H1 (cell line): ENCODE measurements at regions not wholly inside any gene's neighbourhood (a gene's known extent, or its start where the extent isn't known, plus 50 kb on each side); places are given as distances from the start of the nearest gene placed in this dataset.

Experiments used
- CTCF ChIA-PET: fragments of 300-600 bp; sonication (Branson Sonifier 250); formaldehyde crosslinking; loops from one replicate; lab custom pipeline; 2021; ENCODE audit not compliant: partially characterized antibody; lab: Charles Lee
- POLR2A ChIA-PET: fragments of 300-600 bp; sonication (Branson Sonifier 250); formaldehyde crosslinking; loops from one replicate; lab custom pipeline; 2021; ENCODE audit warnings: inconsistent platforms; ENCODE audit not compliant: partially characterized antibody; lab: Charles Lee
- DNase-seq, 2 experiments: peaks; one replicate each; pipeline versions ENCODE4 v3.0.0 to v3.0.0-alpha.2; 2010 to 2022; ENCODE audit warnings: low spot score in 2 of 2, low read depth in 1 of 2, mixed read lengths in 1 of 2
- FAIRE-seq: peaks from 2 replicates; lab custom pipeline; 2011; peaks lifted over from hg19 to GRCh38; lab: Jason Lieb, UNC
- H2AFZ ChIP-seq: 2 replicates; pipeline ENCODE4 v1.8.1; 2012; ENCODE audit warnings: low read length, inconsistent platforms
- H2AK5ac ChIP-seq: 2 replicates; pipeline ENCODE4 v1.6.1; 2013; ENCODE audit warnings: low read depth, low read length
- H2BK120ac ChIP-seq: replicated peaks from 2 replicates; pipeline ENCODE3; 2013; ENCODE audit warnings: low read depth, low read length, inconsistent platforms
- H2BK12ac ChIP-seq: 2 replicates; pipeline ENCODE4 v1.6.1; 2013; ENCODE audit warnings: low read depth, low read length
- H2BK15ac ChIP-seq: 2 replicates; pipeline ENCODE4 v1.6.1; 2013; ENCODE audit warnings: low read length
- H2BK20ac ChIP-seq: 2 replicates; pipeline ENCODE4 v1.6.1; 2013; ENCODE audit warnings: low read length
- H2BK5ac ChIP-seq: 2 replicates; pipeline ENCODE4 v1.6.1; 2013; ENCODE audit warnings: low read depth, low read length
- H3K14ac ChIP-seq: 2 replicates; pipeline ENCODE4 v1.6.1; 2013; ENCODE audit warnings: inconsistent platforms; ENCODE audit not compliant: insufficient read length
- H3K18ac ChIP-seq: 2 replicates; pipeline ENCODE4 v1.6.1; 2013; ENCODE audit warnings: low read length; ENCODE audit errors: extremely low read depth
- H3K23ac ChIP-seq: 2 replicates; pipeline ENCODE4 v1.6.1; 2013; ENCODE audit warnings: inconsistent platforms; ENCODE audit not compliant: insufficient read length
- H3K23me2 ChIP-seq: 2 replicates; pipeline ENCODE4 v1.6.1; 2013; ENCODE audit warnings: low read depth, low read length
- H3K27ac ChIP-seq: 2 replicates; pipeline ENCODE4 v1.6.1; 2011; ENCODE audit warnings: low read depth, low read length, inconsistent platforms
- H3K27me3 ChIP-seq, 4 experiments: replicated peaks in 1 of 4; 1 replicate in 1 of 4; 2 replicates in 3 of 4; pipeline versions ENCODE4 v1.6.1 to v1.8.1; 2011 to 2013; ENCODE audit warnings: low read length in 3 of 4, mild to moderate bottlenecking in 3 of 4, inconsistent platforms in 2 of 4, mixed read lengths in 2 of 4, moderate library complexity in 1 of 4; ENCODE audit not compliant: control insufficient read depth in 3 of 4, insufficient read depth in 3 of 4; ENCODE audit errors: extremely low read depth in 1 of 4
- H3K36me3 ChIP-seq, 4 experiments: 2 replicates each; pipeline versions ENCODE4 v1.6.1 to v1.8.1; 2011 to 2013; ENCODE audit warnings: mild to moderate bottlenecking in 4 of 4, low read length in 3 of 4, moderate library complexity in 2 of 4, control low read depth in 1 of 4, inconsistent platforms in 1 of 4; ENCODE audit not compliant: insufficient read depth in 4 of 4, control insufficient read depth in 2 of 4
- H3K4ac ChIP-seq: replicated peaks from 2 replicates; pipeline ENCODE3; 2013; ENCODE audit warnings: low read length, low read depth, mixed read lengths, inconsistent platforms; ENCODE audit not compliant: insufficient read length
- H3K4me1 ChIP-seq, 4 experiments: replicated peaks in 1 of 4; 1 replicate in 1 of 4; 2 replicates in 3 of 4; pipeline versions ENCODE4 v1.6.1 to v1.8.1; 2011 to 2013; ENCODE audit warnings: low read length in 3 of 4, inconsistent platforms in 2 of 4, mixed read lengths in 1 of 4; ENCODE audit not compliant: insufficient read depth in 4 of 4, control insufficient read depth in 3 of 4
- H3K4me2 ChIP-seq, 2 experiments: 2 replicates each; pipeline versions ENCODE4 v1.6.1 to v1.8.1; 2011 to 2013; ENCODE audit warnings: low read depth in 2 of 2, low read length in 2 of 2, control low read depth in 1 of 2, inconsistent platforms in 1 of 2, mild to moderate bottlenecking in 1 of 2; ENCODE audit not compliant: insufficient read depth in 1 of 2
- H3K4me3 ChIP-seq, 4 experiments: fragments of 200-600, 300-600 bp in 1 of 4; sonication (generic), shearing (Covaris generic), sonication (Bioruptor Twin) in 1 of 4; 2 replicates each; pipeline versions ENCODE4 v1.5.1 to v1.8.1; 2011 to 2016; ENCODE audit warnings: low read length in 4 of 4, low read depth in 3 of 4, control low read depth in 2 of 4, inconsistent platforms in 2 of 4, mild to moderate bottlenecking in 2 of 4, mixed read lengths in 1 of 4, moderate library complexity in 1 of 4; ENCODE audit not compliant: insufficient read depth in 2 of 4; ENCODE audit errors: extremely low read depth in 1 of 4
- H3K56ac ChIP-seq: replicated peaks from 2 replicates; pipeline ENCODE3; 2013; ENCODE audit warnings: low read depth, mild to moderate bottlenecking, mixed read lengths, low read length, inconsistent platforms; ENCODE audit not compliant: insufficient read length
- H3K79me1 ChIP-seq: 2 replicates; pipeline ENCODE4 v1.6.1; 2013; ENCODE audit warnings: low read depth, low read length, control low read depth
- H3K79me2 ChIP-seq, 2 experiments: 2 replicates each; pipeline versions ENCODE4 v1.6.1 to v1.8.1; 2012 to 2013; ENCODE audit warnings: low read length in 2 of 2, mild to moderate bottlenecking in 2 of 2, inconsistent platforms in 1 of 2; ENCODE audit not compliant: insufficient read depth in 2 of 2, control insufficient read depth in 1 of 2
- H3K9ac ChIP-seq, 4 experiments: replicated peaks in 1 of 4; 1 replicate in 1 of 4; 2 replicates in 3 of 4; pipeline versions ENCODE4 v1.6.1 to v1.8.1; 2011 to 2013; ENCODE audit warnings: low read depth in 3 of 4, low read length in 3 of 4, control low read depth in 2 of 4, mild to moderate bottlenecking in 2 of 4, moderate library complexity in 2 of 4, inconsistent platforms in 1 of 4; ENCODE audit errors: extremely low read depth in 1 of 4
- H3K9me3 ChIP-seq, 2 experiments: 2 replicates each; pipeline versions ENCODE4 v1.6.1 to v1.8.1; 2012 to 2013; ENCODE audit warnings: mild to moderate bottlenecking in 2 of 2, moderate library complexity in 2 of 2, control low read depth in 1 of 2, inconsistent platforms in 1 of 2, low read depth in 1 of 2, low read length in 1 of 2, mixed read lengths in 1 of 2; ENCODE audit not compliant: insufficient read depth in 2 of 2
- H4K20me1 ChIP-seq, 2 experiments: replicated peaks in 1 of 2; 2 replicates each; pipeline versions ENCODE3 to v1.8.1; 2011 to 2013; ENCODE audit warnings: inconsistent platforms in 2 of 2, low read length in 2 of 2, mild to moderate bottlenecking in 1 of 2; ENCODE audit not compliant: insufficient read depth in 2 of 2, control insufficient read depth in 1 of 2
- H4K5ac ChIP-seq: 2 replicates; pipeline ENCODE4 v1.6.1; 2013; ENCODE audit warnings: low read length, low read depth, mixed read lengths, inconsistent platforms; ENCODE audit not compliant: insufficient read length
- H4K8ac ChIP-seq: 2 replicates; pipeline ENCODE4 v1.8.0; 2013; ENCODE audit warnings: mild to moderate bottlenecking, moderate library complexity, low read length, inconsistent platforms; ENCODE audit not compliant: insufficient read depth; ENCODE audit errors: extremely low read depth
- H4K91ac ChIP-seq: replicated peaks from 2 replicates; pipeline ENCODE3; 2013; ENCODE audit warnings: low read length, mixed read lengths, inconsistent platforms; ENCODE audit not compliant: insufficient read length
- BCL11A ChIP-seq, 2 experiments: IDR thresholded peaks; one replicate each; pipeline ENCODE4 v1.6.1; 2011; ENCODE audit warnings: low read depth in 2 of 2, low read length in 2 of 2, mild to moderate bottlenecking in 2 of 2
- CEBPB ChIP-seq: IDR thresholded peaks from 2 replicates; pipeline ENCODE4 v1.6.1; 2012; ENCODE audit warnings: low read depth, low read length
- EZH2 ChIP-seq: fragments of 200-600 bp; sonication (generic); IDR thresholded peaks from 2 replicates; pipeline ENCODE4 v1.7.1; 2012; ENCODE audit warnings: low read depth, mild to moderate bottlenecking, moderate library complexity, low read length, inconsistent platforms; ENCODE audit not compliant: severe bottlenecking
- GABPA ChIP-seq: IDR thresholded peaks from 2 replicates; pipeline ENCODE4 v1.6.1; 2011; ENCODE audit warnings: mild to moderate bottlenecking, low read length, moderate library complexity, borderline replicate concordance; ENCODE audit not compliant: insufficient read depth
- NRF1 ChIP-seq: IDR thresholded peaks from 2 replicates; pipeline ENCODE4 v1.6.1; 2011; ENCODE audit warnings: mild to moderate bottlenecking, low read depth, low read length, improper control_type of control experiment
- PHF8 ChIP-seq: fragments of 200-600 bp; sonication (generic); conservative IDR thresholded peaks from 2 replicates; pipeline ENCODE4 v1.7.1; 2012; ENCODE audit warnings: low read depth, mild to moderate bottlenecking, inconsistent platforms, low read length, moderate library complexity
- POLR2AphosphoS5 ChIP-seq: IDR thresholded peaks from 2 replicates; pipeline ENCODE4 v1.6.1; 2011; ENCODE audit warnings: low read depth, low read length
- RAD21 ChIP-seq, 2 experiments: IDR thresholded peaks in 1 of 2; conservative IDR thresholded peaks in 1 of 2; 2 replicates each; pipeline ENCODE4 v1.6.1; 2011; ENCODE audit warnings: low read depth in 2 of 2, low read length in 2 of 2, improper control_type of control experiment in 1 of 2, inconsistent platforms in 1 of 2, mild to moderate bottlenecking in 1 of 2, moderate library complexity in 1 of 2
- SIN3A ChIP-seq, 2 experiments: IDR thresholded peaks in 1 of 2; conservative IDR thresholded peaks in 1 of 2; 2 replicates each; pipeline ENCODE4 v1.6.1; 2011 to 2012; ENCODE audit warnings: low read length in 2 of 2, improper control_type of control experiment in 1 of 2, low read depth in 1 of 2, mild to moderate bottlenecking in 1 of 2
- TAF7 ChIP-seq: optimal IDR thresholded peaks from 2 replicates; pipeline ENCODE3; 2011; ENCODE audit warnings: low read depth, mild to moderate bottlenecking, inconsistent platforms, low read length, moderate library complexity, borderline replicate concordance
- WGBS, 2 experiments: shearing (Covaris generic) in 1 of 2; methylation state at CpG; one replicate each; pipeline versions ENCODE4 v1.1.6 to v1.1.7; 2013 to 2015; ENCODE audit warnings: low lambda C conversion rate in 2 of 2, mixed read lengths in 2 of 2, inconsistent platforms in 1 of 2, low coverage in 1 of 2, missing lambda C conversion rate in 1 of 2; ENCODE audit not compliant: insufficient replicate concordance in 2 of 2, insufficient coverage in 1 of 2, insufficient read length in 1 of 2; ENCODE audit errors: extremely low coverage in 1 of 2, missing lambda C conversion rate in 1 of 2; 5-methylcytosine and 5-hydroxymethylcytosine counted together
- TF ChIP-seq, protein P1 (sequence below): IDR thresholded peaks from 2 replicates; pipeline ENCODE4 v1.6.1; 2011; ENCODE audit warnings: low read depth, mild to moderate bottlenecking, low read length; ENCODE audit not compliant: insufficient read depth

DNA sequence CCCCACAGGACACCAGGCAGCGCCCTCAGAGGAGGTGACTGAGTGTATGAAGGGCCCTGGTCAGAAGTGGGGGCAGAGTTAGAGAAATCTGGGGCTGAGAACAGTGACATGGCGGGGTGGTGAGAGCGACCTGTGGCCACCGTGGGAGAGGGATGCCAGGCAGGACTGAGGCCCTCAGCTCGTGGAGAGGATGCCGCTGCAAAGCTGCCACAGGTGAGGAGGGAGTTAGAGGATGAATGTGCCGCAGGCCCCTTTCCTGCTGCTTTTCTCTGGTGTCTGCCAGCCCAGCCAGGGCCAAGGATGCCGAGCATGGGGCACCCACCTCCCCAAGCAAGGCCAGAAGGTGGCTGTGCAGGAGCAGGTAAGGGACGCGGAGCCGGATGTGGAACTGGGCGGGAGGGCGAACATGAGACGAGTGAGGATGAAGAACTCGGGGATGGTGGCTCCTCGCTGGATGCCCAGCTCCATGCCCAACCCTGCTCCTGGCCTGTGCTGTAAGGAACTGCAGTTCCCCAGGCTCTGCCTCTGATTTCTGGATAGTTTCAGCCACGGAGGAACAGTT is 269.2 kb upstream of the HDAC4 start:
- Histone ChIP-seq H2AK5ac (no peak overlapping the region), H3K4me3 (no peak overlapping the region), H3K18ac (no peak overlapping the region), H2BK15ac (no peak overlapping the region), H2BK12ac (no peak overlapping the region), H3K27ac (no peak overlapping the region), H4K5ac (no peak overlapping the region), H3K56ac (no peak overlapping the region), H3K23me2 (no peaks in the 10 kb centered on the region), H2BK20ac (no peak overlapping the region), H3K14ac (no peak overlapping the region), H3K4me2 (no peak overlapping the region), H3K27me3 (no peaks in the 10 kb centered on the region), H2BK5ac (no peak overlapping the region), H4K20me1 (no peaks in the 10 kb centered on the region), H3K36me3 (no peaks in the 10 kb centered on the region), H3K79me2 (no peaks in the 10 kb centered on the region), H4K8ac (no peak overlapping the region), H3K9ac (no peak overlapping the region), H2AFZ (no peak overlapping the region), H3K23ac (no peak overlapping the region), H3K4ac (no peak overlapping the region), H3K9me3 (no peaks in the 10 kb centered on the region; a peak in 1 of 4 replicates), H3K79me1 (no peaks in the 10 kb centered on the region), H2BK120ac (no peak overlapping the region), H4K91ac (no peak overlapping the region), H3K4me1 (no peaks in the 10 kb centered on the region)
- FAIRE-seq: no peak
- WGBS, 2 experiments: 83% methylated on average over 14 of the region's 17 CpGs; no CpG with 5 or more reads in 1 of the 2 experiments
- ChIA-PET POLR2A (interaction anchor here (0.7 kb wide), 1 partner anchor 355 kb away, joined by 3 read pairs; the partner anchor contains the start of gene NDUFA10), CTCF (interaction anchor here (1.0 kb wide), 1 partner anchor 649 kb away, joined by 3 read pairs; no protein-coding TSS in a partner anchor)
- DNase-seq: no peak
- TF ChIP-seq GABPA: no peak
- no peak for TF ChIP-seq NRF1
- TF ChIP-seq CEBPB: no peak
- TF ChIP-seq EZH2: no peak
- no peak for TF ChIP-seq RAD21 (IDR thresholded peaks at IDR 0.05 in 1 of 2, conservative IDR thresholded peaks at IDR 0.05 in 1 of 2; ENCODE audit: low read depth in 2 of 2, low read length in 2 of 2)
- no peak for TF ChIP-seq POLR2AphosphoS5
- TF ChIP-seq BCL11A (IDR thresholded peaks at IDR 0.05; ENCODE audit: low read depth in 2 of 2, low read length in 2 of 2): no peak
- no peak for TF ChIP-seq PHF8
- no peak for TF ChIP-seq SIN3A (conservative IDR thresholded peaks at IDR 0.05 in 1 of 2, IDR thresholded peaks at IDR 0.05 in 1 of 2; ENCODE audit: low read depth in 1 of 2, low read length in 2 of 2)
- TF ChIP-seq, protein P1, sequence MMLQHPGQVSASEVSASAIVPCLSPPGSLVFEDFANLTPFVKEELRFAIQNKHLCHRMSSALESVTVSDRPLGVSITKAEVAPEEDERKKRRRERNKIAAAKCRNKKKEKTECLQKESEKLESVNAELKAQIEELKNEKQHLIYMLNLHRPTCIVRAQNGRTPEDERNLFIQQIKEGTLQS: no peak
- no peak for TF ChIP-seq TAF7
